Sigmoid colon (tissue), 4 donors: ENCODE measurements at regions not wholly inside any gene's neighbourhood (a gene's known extent, or its start where the extent isn't known, plus 50 kb on each side); places are given as distances from the start of the nearest gene placed in this dataset.

Experiments
- CTCF ChIP-seq, 4 experiments: fragments of 450-650 bp in 3 of 4; fragments of 200-600 bp in 1 of 4; IDR thresholded peaks; one replicate each; pipeline ENCODE4 v1.5.1; 2016 to 2019; ENCODE audit warnings: antibody characterized with exemption in 4 of 4, mild to moderate bottlenecking in 3 of 4, moderate library complexity in 2 of 4
- POLR2AphosphoS5 ChIP-seq, 4 donors: sonication (generic); formaldehyde crosslinking; IDR thresholded peaks; one replicate each; pipeline ENCODE4 v1.6.1; 2017; ENCODE audit warnings: antibody characterized with exemption in 4 of 4

- TF ChIP-seq CTCF (IDR thresholded peaks at IDR 0.05) (peak in 1 of 4 experiments; percentile 28), POLR2AphosphoS5 (IDR thresholded peaks at IDR 0.05) (no peak)
These were observed 271.3 kb downstream of the LRATD1 start for GRCh38 chr2:14903709-14904374.
